ENCODE measurements at regions not wholly inside any gene's neighbourhood (a gene's known extent, or its start where the extent isn't known, plus 50 kb on each side); places are given as distances from the start of the nearest gene placed in this dataset.

GRCh38 chr10:10800961-10801360 lies 216.7 kb upstream of the CELF2 start:
- intact Hi-C loops (cut with micrococcal nuclease): no loop called here
- Mint-ChIP-seq H3K27ac (no peak overlapping the region), H3K9me3 (no peaks in the 10 kb centered on the region), H3K4me3 (no peak overlapping the region), H3K4me1 (ENCODE audit: low read depth) (no peaks in the 10 kb centered on the region), H3K36me3 (ENCODE audit: low read depth) (no peaks in the 10 kb centered on the region), H3K27me3 (no peaks in the 10 kb centered on the region)

GRCh38 chr10:10803278-10803677 lies 214.4 kb upstream of the CELF2 start:
- Mint-ChIP-seq H3K27ac (no peak overlapping the region), H3K4me1 (ENCODE audit: low read depth) (no peaks in the 10 kb centered on the region), H3K9me3 (no peaks in the 10 kb centered on the region), H3K36me3 (ENCODE audit: low read depth) (no peaks in the 10 kb centered on the region), H3K4me3 (no peak overlapping the region), H3K27me3 (no peaks in the 10 kb centered on the region)
- intact Hi-C loops (cut with micrococcal nuclease): no loop called here

DNA sequence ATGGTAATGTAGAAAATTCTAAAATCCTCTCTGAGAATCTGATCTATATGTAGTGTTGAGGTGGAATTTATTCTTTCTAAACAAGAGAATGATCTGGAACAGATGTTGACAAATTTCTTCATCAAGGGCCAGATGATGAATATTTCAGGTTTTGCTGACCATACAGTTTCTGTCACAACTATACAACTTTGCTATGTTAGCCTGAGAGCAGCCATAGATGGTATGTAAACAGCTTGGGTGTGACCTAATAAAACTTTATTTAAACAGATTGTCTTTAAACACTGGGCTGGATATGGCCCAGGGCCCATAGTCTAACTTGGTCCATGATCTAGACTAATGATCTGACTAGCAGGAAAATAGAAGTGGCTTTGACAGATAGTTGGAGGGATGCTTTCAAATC lies 213.6 kb upstream of the CELF2 start:
- Mint-ChIP-seq H3K4me3 (no peak overlapping the region), H3K27me3 (no peaks in the 10 kb centered on the region), H3K27ac (no peak overlapping the region), H3K9me3 (no peaks in the 10 kb centered on the region), H3K36me3 (ENCODE audit: low read depth) (no peaks in the 10 kb centered on the region), H3K4me1 (ENCODE audit: low read depth) (peaks cover 3% of the 10 kb centered on the region)
- intact Hi-C loops (cut with micrococcal nuclease): no loop called here

GRCh38 chr10:10804998-10805740 lies 212.5 kb upstream of the CELF2 start:
- intact Hi-C loops (cut with micrococcal nuclease): no loop called here
- H3K4me3 Mint-ChIP-seq: no peak overlapping the region
- H3K27me3 Mint-ChIP-seq: no peaks in the 10 kb centered on the region
- peaks cover 6% of the 10 kb centered on the region for H3K4me1 Mint-ChIP-seq (ENCODE audit: low read depth)
- no peaks in the 10 kb centered on the region for H3K9me3 Mint-ChIP-seq
- H3K36me3 Mint-ChIP-seq (ENCODE audit: low read depth): no peaks in the 10 kb centered on the region
- no peak overlapping the region for H3K27ac Mint-ChIP-seq

DNA sequence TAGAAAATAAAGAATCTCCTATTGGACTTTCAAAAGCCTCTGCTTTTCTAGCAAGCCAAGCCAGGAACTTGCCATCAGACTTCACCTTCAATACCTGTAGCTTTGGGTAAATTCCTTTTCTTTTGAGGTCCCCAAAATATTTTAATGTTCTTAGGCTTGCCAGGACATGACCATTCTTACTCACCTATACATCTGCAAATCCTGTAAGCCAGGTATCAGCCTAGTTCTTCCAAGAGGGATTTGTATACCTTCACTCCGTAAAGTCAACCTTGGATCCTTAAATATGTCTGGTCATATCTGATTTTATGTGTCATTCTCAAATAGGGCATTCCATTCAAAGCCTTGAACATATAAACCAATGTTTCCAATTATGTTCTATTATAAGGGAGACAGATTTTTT lies 210.6 kb upstream of the CELF2 start:
- Mint-ChIP-seq H3K4me3 (no peak overlapping the region), H3K27me3 (peaks cover 2% of the 10 kb centered on the region), H3K9me3 (no peaks in the 10 kb centered on the region), H3K4me1 (ENCODE audit: low read depth) (peaks cover 6% of the 10 kb centered on the region), H3K36me3 (ENCODE audit: low read depth) (no peaks in the 10 kb centered on the region), H3K27ac (no peak overlapping the region)
- intact Hi-C loops (cut with micrococcal nuclease): no loop called here

DNA sequence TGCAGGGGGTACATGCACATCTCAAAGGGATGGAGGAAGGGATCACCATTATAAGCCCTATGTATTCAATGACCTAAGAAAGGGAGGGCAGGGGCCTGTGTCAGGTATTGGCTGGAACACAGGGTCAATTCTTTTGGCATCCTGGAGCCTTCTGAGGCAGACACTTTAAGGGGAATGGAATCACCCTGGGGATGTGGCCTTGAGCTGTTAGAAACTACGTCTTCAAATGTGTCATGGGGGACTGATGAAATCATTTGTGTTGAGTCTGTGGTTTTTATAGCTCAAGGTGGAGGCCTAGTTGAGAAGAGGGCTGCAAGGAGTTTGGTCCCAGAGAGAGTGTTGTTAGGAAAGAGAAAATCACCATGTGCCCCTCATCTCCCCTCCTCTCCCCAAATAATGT lies 206.1 kb upstream of the CELF2 start:
- Mint-ChIP-seq H3K4me1 (ENCODE audit: low read depth) (peaks cover 6% of the 10 kb centered on the region), H3K36me3 (ENCODE audit: low read depth) (no peaks in the 10 kb centered on the region), H3K27ac (no peak overlapping the region), H3K4me3 (no peak overlapping the region), H3K27me3 (peaks cover 2% of the 10 kb centered on the region), H3K9me3 (no peaks in the 10 kb centered on the region)
- intact Hi-C loops (cut with micrococcal nuclease): no loop called here

- no peak overlapping the region for H3K27ac Mint-ChIP-seq
- no peaks in the 10 kb centered on the region for H3K36me3 Mint-ChIP-seq (ENCODE audit: low read depth)
- H3K4me1 Mint-ChIP-seq (ENCODE audit: low read depth): peaks cover 6% of the 10 kb centered on the region
- intact Hi-C loops (cut with micrococcal nuclease): no loop called here
- H3K27me3 Mint-ChIP-seq: peaks cover 2% of the 10 kb centered on the region
- H3K9me3 Mint-ChIP-seq: no peaks in the 10 kb centered on the region
- no peak overlapping the region for H3K4me3 Mint-ChIP-seq
Measured at GRCh38 chr10:10813656-10814055, 204.0 kb upstream of the CELF2 start.

DNA sequence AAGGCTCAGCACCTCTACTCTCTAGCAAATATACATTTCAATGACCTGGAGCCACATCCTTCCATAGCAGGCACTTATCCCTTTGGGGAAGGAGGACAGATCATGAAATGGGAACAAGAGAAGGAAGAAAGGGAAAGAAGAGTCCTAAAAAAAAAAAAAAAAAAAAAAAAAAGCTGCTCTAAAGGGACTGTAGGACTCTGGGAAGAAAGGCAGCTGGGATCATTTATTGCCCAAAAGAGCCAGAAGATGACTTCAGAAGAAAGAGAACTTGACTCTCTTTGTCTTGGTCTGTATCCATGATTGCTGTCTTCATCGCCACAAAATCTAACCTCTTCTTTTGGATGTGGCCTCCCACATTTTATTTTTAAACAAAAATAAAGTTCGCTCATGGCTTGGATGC lies 203.6 kb upstream of the CELF2 start:
- H3K9me3 Mint-ChIP-seq: no peaks in the 10 kb centered on the region
- no peak overlapping the region for H3K4me3 Mint-ChIP-seq
- no peak overlapping the region for H3K27ac Mint-ChIP-seq
- H3K4me1 Mint-ChIP-seq (ENCODE audit: low read depth): peaks cover 3% of the 10 kb centered on the region
- intact Hi-C loops (cut with micrococcal nuclease): no loop called here
- no peaks in the 10 kb centered on the region for H3K36me3 Mint-ChIP-seq (ENCODE audit: low read depth)
- peaks cover 2% of the 10 kb centered on the region for H3K27me3 Mint-ChIP-seq

GRCh38 chr10:10816447-10816846 lies 201.2 kb upstream of the CELF2 start:
- no peaks in the 10 kb centered on the region for H3K4me1 Mint-ChIP-seq (ENCODE audit: low read depth)
- peaks cover 3% of the 10 kb centered on the region for H3K27me3 Mint-ChIP-seq
- intact Hi-C loops (cut with micrococcal nuclease): no loop called here
- H3K4me3 Mint-ChIP-seq: no peak overlapping the region
- no peaks in the 10 kb centered on the region for H3K36me3 Mint-ChIP-seq (ENCODE audit: low read depth)
- peaks cover 10% of the 10 kb centered on the region for H3K9me3 Mint-ChIP-seq
- no peak overlapping the region for H3K27ac Mint-ChIP-seq

- intact Hi-C loops (cut with micrococcal nuclease): no loop called here
- no peaks in the 10 kb centered on the region for H3K36me3 Mint-ChIP-seq (ENCODE audit: low read depth)
- H3K9me3 Mint-ChIP-seq: peaks cover 10% of the 10 kb centered on the region
- H3K27me3 Mint-ChIP-seq: peaks cover 3% of the 10 kb centered on the region
- no peak overlapping the region for H3K27ac Mint-ChIP-seq
- no peak overlapping the region for H3K4me3 Mint-ChIP-seq
- H3K4me1 Mint-ChIP-seq (ENCODE audit: low read depth): no peaks in the 10 kb centered on the region
Measured at GRCh38 chr10:10817609-10818008, 200.1 kb upstream of the CELF2 start.

DNA sequence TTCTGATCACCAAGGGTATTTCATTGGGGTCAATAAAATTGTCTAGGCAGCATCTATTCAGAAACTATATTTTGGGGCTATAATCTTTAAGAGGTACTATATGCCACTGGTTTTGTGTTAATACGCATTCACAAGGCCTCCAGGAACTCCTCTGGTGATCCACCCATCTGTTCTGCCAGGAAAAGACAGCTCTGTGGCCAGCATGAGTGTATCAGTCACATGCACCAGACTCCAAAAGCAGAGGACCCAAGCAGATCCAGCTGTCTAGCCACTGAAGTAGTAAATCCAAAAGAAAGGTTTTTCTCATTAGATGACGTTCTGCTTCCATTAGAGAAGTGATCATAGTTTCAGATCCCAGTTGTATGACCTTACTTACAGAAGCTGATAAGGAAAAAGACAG lies 199.6 kb upstream of the CELF2 start:
- no peaks in the 10 kb centered on the region for H3K4me1 Mint-ChIP-seq (ENCODE audit: low read depth)
- no peak overlapping the region for H3K4me3 Mint-ChIP-seq
- H3K27me3 Mint-ChIP-seq: peaks cover 3% of the 10 kb centered on the region
- no peaks in the 10 kb centered on the region for H3K36me3 Mint-ChIP-seq (ENCODE audit: low read depth)
- no peak overlapping the region for H3K27ac Mint-ChIP-seq
- peaks cover 10% of the 10 kb centered on the region for H3K9me3 Mint-ChIP-seq
- intact Hi-C loops (cut with micrococcal nuclease): no loop called here

DNA sequence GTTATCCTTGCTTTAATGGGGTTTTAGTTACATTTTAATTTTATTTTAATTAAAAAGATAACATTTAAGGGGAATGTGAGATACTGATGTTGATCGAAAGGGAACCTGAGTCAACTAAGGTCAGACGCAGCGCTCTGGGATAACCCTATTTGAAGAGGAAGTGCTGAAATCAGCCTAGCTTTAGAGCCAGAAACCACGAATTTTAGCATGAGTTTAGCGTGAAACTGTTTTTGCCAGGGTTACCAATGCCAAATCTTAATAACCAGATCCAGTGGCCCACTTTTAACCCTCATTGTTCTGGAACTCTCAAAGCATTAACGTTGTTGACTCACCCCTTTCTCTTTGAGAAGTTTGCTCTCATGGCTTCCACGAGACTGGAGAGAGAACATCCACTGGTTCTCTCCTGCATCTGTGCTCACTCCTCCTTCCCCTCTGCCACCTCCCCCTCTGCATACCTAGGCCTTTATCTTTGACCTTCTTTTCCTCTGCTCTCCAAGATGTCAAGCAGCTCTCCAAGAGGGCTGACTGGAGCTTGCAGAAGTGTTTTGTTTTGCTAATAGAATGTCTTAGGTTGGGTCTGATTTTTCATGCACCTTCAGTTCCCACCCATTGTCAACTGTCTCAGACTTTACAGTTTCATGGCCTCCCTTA lies 198.3 kb upstream of the CELF2 start:
- H3K4me3 Mint-ChIP-seq: no peak overlapping the region
- intact Hi-C loops (cut with micrococcal nuclease): no loop called here
- peaks cover 10% of the 10 kb centered on the region for H3K9me3 Mint-ChIP-seq

GRCh38 chr10:10821926-10822325 lies 195.7 kb upstream of the CELF2 start:
- intact Hi-C loops (cut with micrococcal nuclease): no loop called here
- H3K36me3 Mint-ChIP-seq (ENCODE audit: low read depth): no peaks in the 10 kb centered on the region
- H3K4me1 Mint-ChIP-seq (ENCODE audit: low read depth): no peaks in the 10 kb centered on the region
- H3K4me3 Mint-ChIP-seq: no peak overlapping the region
- H3K9me3 Mint-ChIP-seq: peaks cover 10% of the 10 kb centered on the region
- H3K27ac Mint-ChIP-seq: no peak overlapping the region
- H3K27me3 Mint-ChIP-seq: peaks cover 3% of the 10 kb centered on the region

More for the DNA sequence above, 198.3 kb upstream of the CELF2 start:
- H3K36me3 Mint-ChIP-seq (ENCODE audit: low read depth): no peaks in the 10 kb centered on the region
- H3K27ac Mint-ChIP-seq: no peak overlapping the region
- H3K4me1 Mint-ChIP-seq (ENCODE audit: low read depth): no peaks in the 10 kb centered on the region
- H3K27me3 Mint-ChIP-seq: peaks cover 3% of the 10 kb centered on the region

- intact Hi-C loops (cut with micrococcal nuclease): no loop called here
- no peak overlapping the region for H3K4me3 Mint-ChIP-seq
- H3K27ac Mint-ChIP-seq: no peak overlapping the region
- H3K27me3 Mint-ChIP-seq: peaks cover 2% of the 10 kb centered on the region
- no peaks in the 10 kb centered on the region for H3K36me3 Mint-ChIP-seq (ENCODE audit: low read depth)
- peaks cover 9% of the 10 kb centered on the region for H3K9me3 Mint-ChIP-seq
- no peaks in the 10 kb centered on the region for H3K4me1 Mint-ChIP-seq (ENCODE audit: low read depth)
Measured at GRCh38 chr10:10824591-10825148, 193.0 kb upstream of the CELF2 start.

Measured in dendritic cell treated with granulocyte-macrophage colony-stimulating factor and Interleukin-4, amounts not matched to agents 40 ng/mL and 50 ng/mL, for 4 days (primary cell).